Tibial nerve (tissue), 4 donors: ENCODE measurements at regions not wholly inside any gene's neighbourhood (a gene's known extent, or its start where the extent isn't known, plus 50 kb on each side); places are given as distances from the start of the nearest gene placed in this dataset.

Source experiments
- EP300 ChIP-seq, 2 donors: sonication (generic); formaldehyde crosslinking; IDR thresholded peaks; one replicate each; pipeline ENCODE4 v1.6.1; 2017; ENCODE audit warnings: antibody characterized with exemption in 2 of 2, mild to moderate bottlenecking in 1 of 2
- POLR2A ChIP-seq, 2 donors: fragments of 450-650 bp; IDR thresholded peaks; one replicate each; pipeline ENCODE4 v1.6.1; 2017; ENCODE audit warnings: antibody characterized with exemption in 2 of 2, mild to moderate bottlenecking in 2 of 2, moderate library complexity in 2 of 2
- TF ChIP-seq, protein P1 (sequence below), 5 experiments: fragments of 200-600 bp in 3 of 5; fragments of 450-650 bp in 2 of 5; sonication (generic) in 3 of 5; IDR thresholded peaks; one replicate each; pipeline ENCODE4 v1.5.1; 2016 to 2019; ENCODE audit warnings: antibody characterized with exemption in 5 of 5, mild to moderate bottlenecking in 3 of 5, moderate library complexity in 2 of 5

DNA sequence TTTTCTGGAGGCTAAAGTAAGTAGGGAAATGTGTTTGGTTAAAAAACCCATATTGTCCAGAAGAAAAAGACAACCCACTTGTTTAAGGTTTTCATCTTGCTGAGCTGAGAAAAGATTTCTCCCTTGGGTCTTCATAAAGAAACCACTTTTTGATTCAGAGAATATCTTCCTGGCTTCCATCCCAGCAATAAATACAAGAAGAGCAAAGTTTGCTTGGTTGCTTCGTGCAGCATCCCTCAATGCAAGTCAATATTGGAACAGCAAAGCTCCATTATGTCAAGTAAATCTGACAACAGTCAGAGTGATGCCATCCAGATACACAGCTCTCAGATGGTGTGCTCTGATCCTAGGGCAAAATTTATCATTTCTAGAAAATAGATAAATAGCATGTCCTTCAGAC, 118.9 kb upstream of the PIRT start:
- TF ChIP-seq, protein P1, sequence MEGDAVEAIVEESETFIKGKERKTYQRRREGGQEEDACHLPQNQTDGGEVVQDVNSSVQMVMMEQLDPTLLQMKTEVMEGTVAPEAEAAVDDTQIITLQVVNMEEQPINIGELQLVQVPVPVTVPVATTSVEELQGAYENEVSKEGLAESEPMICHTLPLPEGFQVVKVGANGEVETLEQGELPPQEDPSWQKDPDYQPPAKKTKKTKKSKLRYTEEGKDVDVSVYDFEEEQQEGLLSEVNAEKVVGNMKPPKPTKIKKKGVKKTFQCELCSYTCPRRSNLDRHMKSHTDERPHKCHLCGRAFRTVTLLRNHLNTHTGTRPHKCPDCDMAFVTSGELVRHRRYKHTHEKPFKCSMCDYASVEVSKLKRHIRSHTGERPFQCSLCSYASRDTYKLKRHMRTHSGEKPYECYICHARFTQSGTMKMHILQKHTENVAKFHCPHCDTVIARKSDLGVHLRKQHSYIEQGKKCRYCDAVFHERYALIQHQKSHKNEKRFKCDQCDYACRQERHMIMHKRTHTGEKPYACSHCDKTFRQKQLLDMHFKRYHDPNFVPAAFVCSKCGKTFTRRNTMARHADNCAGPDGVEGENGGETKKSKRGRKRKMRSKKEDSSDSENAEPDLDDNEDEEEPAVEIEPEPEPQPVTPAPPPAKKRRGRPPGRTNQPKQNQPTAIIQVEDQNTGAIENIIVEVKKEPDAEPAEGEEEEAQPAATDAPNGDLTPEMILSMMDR (IDR thresholded peaks at IDR 0.05): no peak
- no peak for TF ChIP-seq POLR2A (IDR thresholded peaks at IDR 0.05)
- no peak for TF ChIP-seq EP300 (IDR thresholded peaks at IDR 0.05)
